ENCODE measurements at regions not wholly inside any gene's neighbourhood (a gene's known extent, or its start where the extent isn't known, plus 50 kb on each side); places are given as distances from the start of the nearest gene placed in this dataset.

- no peak for DNase-seq (ENCODE audit: low read depth)
These were observed 119.9 kb upstream of the NCOR2 start for GRCh38 chr12:124687174-124687902.

DNA sequence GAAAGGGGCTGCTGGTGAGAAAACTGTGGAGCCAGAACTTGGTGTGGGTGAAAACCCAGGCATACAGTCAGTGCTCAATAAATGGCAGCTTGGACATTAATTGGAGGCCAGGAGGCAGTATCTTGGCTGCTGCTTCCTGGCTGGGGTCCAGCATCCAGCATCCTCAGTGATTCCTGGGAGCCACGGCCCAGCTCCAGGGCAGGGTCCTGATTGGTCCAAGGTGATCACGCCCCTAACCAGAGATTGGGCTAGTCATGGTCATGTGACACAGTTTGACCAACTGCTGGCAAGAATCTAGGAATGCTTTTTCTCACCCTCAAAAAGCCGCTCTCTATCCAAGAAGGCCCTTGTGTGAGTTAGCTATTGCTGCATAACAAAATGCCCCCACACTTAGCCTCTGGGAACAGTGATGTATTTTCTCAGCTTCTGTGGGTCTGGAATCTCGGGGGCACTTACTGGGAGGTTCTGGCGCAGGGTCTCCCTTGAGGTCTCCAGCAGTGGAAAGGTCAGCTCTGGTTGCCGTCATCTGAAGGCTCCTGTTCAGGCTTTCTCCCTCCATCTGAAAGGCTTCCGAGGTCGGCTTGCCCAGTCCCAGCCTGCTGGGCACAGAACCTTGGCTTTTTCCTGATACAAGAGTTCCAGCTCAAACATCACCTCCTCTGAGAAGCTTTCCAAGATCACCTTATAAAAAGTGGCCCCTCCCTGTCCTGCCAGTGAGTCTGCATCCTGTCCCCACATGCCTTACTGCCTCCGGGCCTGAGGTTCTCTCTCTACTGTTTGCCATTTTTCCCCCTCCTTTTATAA, 119.2 kb upstream of the NCOR2 start:
- DNase-seq (ENCODE audit: low read depth), result no peak

GRCh38 chr12:124685689-124686369, 118.4 kb upstream of the NCOR2 start:
- DNase-seq (ENCODE audit: low read depth), result peak; percentile 29

DNA sequence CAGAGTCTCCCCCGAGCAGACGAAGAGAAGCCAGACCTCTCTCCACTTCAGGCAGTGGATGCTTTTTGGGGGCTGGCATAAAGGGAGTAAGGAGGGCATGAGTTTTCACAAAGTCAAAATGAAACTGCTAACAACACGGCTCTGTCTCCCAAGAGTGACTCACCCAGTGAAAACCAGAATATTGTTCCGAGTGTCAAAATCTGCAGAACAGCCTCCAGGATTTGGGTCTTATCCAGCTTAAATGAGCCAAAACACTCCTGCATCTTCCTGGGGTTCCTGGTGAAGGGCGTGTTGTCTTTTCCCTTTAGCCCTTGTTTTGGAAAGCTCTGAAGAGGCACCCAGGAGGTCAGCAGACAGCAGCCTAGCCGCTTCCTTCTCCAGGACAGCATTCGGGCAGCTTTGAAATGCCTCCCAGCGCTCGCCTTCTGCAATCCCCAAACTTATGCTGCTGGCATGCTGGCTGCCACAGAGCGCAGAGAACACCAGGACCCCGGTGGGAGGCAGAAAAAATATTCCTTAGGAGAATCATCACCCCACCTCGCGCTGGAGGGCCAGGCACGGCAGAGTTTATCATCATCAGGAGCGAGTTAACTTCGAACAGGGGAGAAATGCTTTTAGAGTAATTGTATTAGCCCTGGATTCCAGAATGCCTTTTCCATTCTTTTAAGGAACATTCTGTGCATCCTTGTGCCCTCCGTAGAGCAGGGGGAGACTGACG, 117.7 kb upstream of the NCOR2 start:
- DNase-seq (ENCODE audit: low read depth), result peak; percentile 69

GRCh38 chr12:124684496-124684895, 117.1 kb upstream of the NCOR2 start:
- DNase-seq (ENCODE audit: low read depth), result no peak

- DNase-seq (ENCODE audit: low read depth), result no peak
These were observed 116.0 kb upstream of the NCOR2 start for GRCh38 chr12:124683152-124684124.

- no peak for DNase-seq (ENCODE audit: low read depth)
These were observed 115.2 kb upstream of the NCOR2 start for GRCh38 chr12:124682425-124683151.

DNA sequence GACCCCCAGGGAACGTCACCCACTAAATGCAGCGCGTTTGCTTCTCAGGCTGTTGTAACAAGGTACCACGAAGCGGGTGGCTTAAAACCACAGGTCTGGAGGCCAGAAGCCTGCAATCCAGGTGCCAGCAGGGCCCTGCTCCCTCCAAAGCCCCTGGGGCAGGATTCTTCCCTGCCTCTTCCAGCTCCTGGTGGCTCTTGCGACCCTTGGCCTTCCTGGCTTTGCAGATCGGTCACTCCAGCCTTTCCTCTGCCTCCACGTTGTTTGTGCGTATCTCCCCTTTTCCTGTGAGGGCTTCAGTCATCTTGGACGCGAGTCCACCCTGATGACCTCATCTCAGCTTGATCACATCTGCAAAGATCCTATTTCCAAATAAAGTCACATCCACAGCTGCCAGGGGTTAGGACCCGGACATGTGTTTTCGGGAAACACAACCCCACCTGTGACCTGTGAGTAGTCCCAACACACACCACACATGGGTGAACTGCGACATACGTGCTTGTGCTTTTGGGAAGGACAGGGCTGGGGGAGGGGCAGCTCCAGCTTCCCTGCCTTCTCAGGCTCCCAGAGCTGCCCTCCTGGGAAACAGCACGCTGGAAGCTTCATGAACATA, 114.5 kb upstream of the NCOR2 start:
- peak; percentile 51 for DNase-seq (ENCODE audit: low read depth)

- peak; percentile 85 for DNase-seq (ENCODE audit: low read depth)
These were observed 113.7 kb upstream of the NCOR2 start for GRCh38 chr12:124680863-124681778.

DNA sequence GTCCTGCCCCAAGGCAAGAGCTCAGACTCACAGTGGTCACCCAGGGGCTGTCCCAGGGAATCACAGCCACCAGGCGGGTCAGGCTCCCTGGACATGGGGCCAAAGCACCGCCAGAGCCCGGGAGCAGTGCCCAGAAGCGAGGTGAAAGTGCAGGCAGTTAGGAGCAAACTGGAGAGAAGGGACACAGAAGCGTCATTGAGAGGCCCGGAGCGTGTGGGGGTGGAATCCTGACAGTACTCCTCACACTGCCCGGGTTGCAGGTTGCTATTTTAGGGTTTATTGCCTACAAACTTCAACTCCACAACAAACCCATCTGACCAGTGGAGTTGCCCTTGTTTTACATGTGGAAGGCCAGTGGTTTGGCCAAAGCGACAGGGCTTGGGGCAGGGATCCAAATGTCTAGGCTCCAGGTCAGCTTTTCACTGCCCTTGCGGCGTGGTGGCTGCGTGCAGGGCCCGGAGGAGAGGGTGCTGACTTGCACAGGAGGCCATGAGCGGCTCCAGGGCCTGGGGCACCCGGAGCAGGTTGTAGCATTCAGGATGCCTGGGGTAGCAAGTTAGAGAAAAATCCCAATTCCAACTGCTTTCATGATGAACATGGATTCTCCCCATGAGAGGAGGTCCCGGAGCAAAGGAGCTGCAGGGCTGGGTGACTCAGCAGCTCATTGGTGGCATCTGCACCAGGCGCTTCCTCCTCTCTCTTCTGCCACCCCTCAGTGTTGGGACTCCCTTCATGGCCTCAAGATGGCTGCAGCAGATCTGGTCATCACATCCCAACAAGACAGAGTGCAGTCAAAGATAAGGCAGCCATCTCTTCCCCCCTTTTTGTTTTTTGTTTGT, 112.3 kb upstream of the NCOR2 start:
- no peak for DNase-seq (ENCODE audit: low read depth)

- no peak for DNase-seq (ENCODE audit: low read depth)
These were observed 111.6 kb upstream of the NCOR2 start for GRCh38 chr12:124679047-124679446.

DNA sequence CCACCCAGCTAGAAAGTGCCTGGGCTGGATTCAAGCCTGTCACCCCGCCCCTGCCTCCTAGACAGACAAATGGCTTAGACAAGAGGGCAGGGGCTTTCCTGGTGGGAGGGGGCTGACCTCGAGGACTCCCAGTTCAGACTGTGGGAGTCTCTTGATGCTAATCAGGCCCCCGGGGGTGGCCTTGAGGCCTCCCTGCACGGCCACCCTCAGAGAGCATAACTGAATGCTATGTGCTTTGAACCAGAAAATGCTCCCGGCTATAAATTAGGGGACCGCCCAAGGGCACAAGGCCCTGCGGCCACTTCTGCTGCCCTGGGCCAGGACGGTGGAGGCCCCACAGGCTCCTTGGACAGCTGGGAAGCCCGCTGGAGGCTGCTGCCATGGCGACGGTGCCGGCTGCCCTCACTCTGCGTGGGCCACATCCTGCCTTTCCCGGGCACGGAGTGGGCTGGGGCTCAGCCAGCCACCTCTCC, 111.0 kb upstream of the NCOR2 start:
- no peak for DNase-seq (ENCODE audit: low read depth)

GRCh38 chr12:124677552-124678356, 110.3 kb upstream of the NCOR2 start:
- no peak for DNase-seq (ENCODE audit: low read depth)

GRCh38 chr12:124676714-124677462, 109.5 kb upstream of the NCOR2 start:
- no peak for DNase-seq (ENCODE audit: low read depth)

DNA sequence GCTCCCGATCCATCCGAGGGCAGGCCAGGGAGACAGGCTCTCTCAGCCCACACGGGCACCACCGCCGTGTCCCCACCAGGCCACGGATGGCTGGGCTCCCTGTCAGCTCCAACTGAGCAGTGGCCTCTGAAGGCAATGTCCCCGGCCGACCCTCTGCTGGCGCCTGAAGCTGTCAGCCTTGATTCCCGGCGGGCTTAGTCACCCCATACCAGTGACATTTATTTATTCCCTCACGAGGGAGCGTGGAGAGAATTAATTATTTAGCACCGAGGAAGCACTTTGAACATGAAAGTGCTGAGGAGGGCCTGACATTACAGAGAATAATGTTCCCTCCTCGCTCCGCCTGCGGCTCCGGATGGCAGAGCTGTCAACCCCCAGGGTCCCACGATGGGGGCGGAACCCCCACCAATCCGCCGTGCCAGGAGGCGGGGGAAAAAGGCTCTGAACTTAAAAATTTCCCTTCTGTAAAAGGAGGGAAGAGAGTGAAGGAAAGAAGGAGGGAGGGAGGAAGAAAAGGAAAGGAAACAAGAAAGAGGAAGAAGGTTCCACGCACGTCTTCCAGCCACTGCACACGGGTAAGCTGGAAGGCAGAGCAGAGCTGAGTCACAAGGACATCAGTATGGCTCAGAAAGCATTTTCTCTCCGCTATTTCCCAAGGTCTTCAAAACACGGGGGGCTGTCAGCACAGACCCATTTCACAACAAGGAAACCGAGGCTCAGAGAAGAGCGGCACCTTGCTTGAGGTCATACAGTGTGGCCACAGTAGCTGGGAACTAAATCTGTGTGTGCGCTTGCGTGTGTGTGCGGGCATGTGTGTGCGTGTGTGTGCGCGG, 108.7 kb upstream of the NCOR2 start:
- no peak for DNase-seq (ENCODE audit: low read depth)
